CD4-positive, alpha-beta T cell (primary cell): ENCODE measurements at regions not wholly inside any gene's neighbourhood (a gene's known extent, or its start where the extent isn't known, plus 50 kb on each side); places are given as distances from the start of the nearest gene placed in this dataset.

Source experiments
- ATAC-seq: fragments of 200-7000 bp; cut with Tn5 transposase; one replicate; pipeline ENCODE4 v1.10.0; 2022; ENCODE audit warnings: mild to moderate bottlenecking; ENCODE audit not compliant: poor library complexity
- CTCF ChIA-PET: fragments of 350-600 bp; sonication (Branson Sonifier 250); formaldehyde crosslinking; loops from one replicate; lab custom pipeline; 2021; ENCODE audit warnings: antibody characterized with exemption, inconsistent platforms; lab: Charles Lee
- POLR2A ChIA-PET: fragments of 350-600 bp; sonication (Branson Sonifier 250); formaldehyde crosslinking; loops from one replicate; lab custom pipeline; 2021; ENCODE audit warnings: antibody characterized with exemption, inconsistent platforms; lab: Charles Lee
- DNase-seq, 14 experiments: peaks; one replicate each; pipeline ENCODE4 v3.0.0-alpha.2; 2013 to 2020; ENCODE audit warnings: mixed read lengths in 2 of 14
- H3K27ac ChIP-seq, 2 donors: one replicate each; pipeline versions ENCODE4 v1.5.1 to v1.7.0; 2013; ENCODE audit warnings: low read length in 2 of 2, low read depth in 1 of 2, mild to moderate bottlenecking in 1 of 2
- H3K27me3 ChIP-seq, 2 experiments: 1 replicate in 1 of 2; 2 replicates in 1 of 2; pipeline versions ENCODE4 v1.6.1 to v1.7.0; 2013; ENCODE audit warnings: low read length in 2 of 2, control low read depth in 1 of 2, mild to moderate bottlenecking in 1 of 2, moderate library complexity in 1 of 2; ENCODE audit not compliant: insufficient read depth in 2 of 2, control insufficient read depth in 1 of 2
- H3K36me3 ChIP-seq: one replicate; pipeline ENCODE4 v1.6.1; 2013; ENCODE audit warnings: low read length, control low read depth; ENCODE audit not compliant: insufficient read depth
- H3K4me1 ChIP-seq: one replicate; pipeline ENCODE4 v1.6.1; 2013; ENCODE audit warnings: low read length, control low read depth; ENCODE audit not compliant: insufficient read depth
- H3K4me3 ChIP-seq: one replicate; pipeline ENCODE4 v1.5.1; 2013; ENCODE audit warnings: mild to moderate bottlenecking, low read length, moderate library complexity
- H3K9me3 ChIP-seq, 2 experiments: 1 replicate in 1 of 2; 2 replicates in 1 of 2; pipeline versions ENCODE4 v1.6.1 to v1.7.0; 2013; ENCODE audit warnings: low read length in 2 of 2, mild to moderate bottlenecking in 2 of 2, control low read depth in 1 of 2, moderate library complexity in 1 of 2; ENCODE audit not compliant: control insufficient read depth in 1 of 2, insufficient read depth in 1 of 2
- H3K27ac Mint-ChIP-seq: one replicate; pipeline ENCODE4 v1.8.0; 2020; ENCODE audit warnings: mixed read lengths
- H3K27me3 Mint-ChIP-seq: one replicate; pipeline ENCODE4 v1.8.0; 2021; ENCODE audit warnings: mixed read lengths
- H3K36me3 Mint-ChIP-seq: one replicate; pipeline ENCODE4 v1.8.0; 2021; ENCODE audit warnings: low read depth, mixed read lengths
- H3K4me1 Mint-ChIP-seq: one replicate; pipeline ENCODE4 v1.8.0; 2021; ENCODE audit warnings: low read depth, mixed read lengths
- H3K4me3 Mint-ChIP-seq: one replicate; pipeline ENCODE4 v1.8.0; 2020; ENCODE audit warnings: mild to moderate bottlenecking, mixed read lengths
- H3K9me3 Mint-ChIP-seq: one replicate; pipeline ENCODE4 v1.8.0; 2020; ENCODE audit warnings: mixed read lengths
- intact Hi-C, 2 experiments: fragments of 100-400 bp; cut with DNase I in 1 of 2; cut with micrococcal nuclease in 1 of 2; formaldehyde crosslinking; loops; one replicate each; pipeline versions ENCODE4 v1.15.1 to v1.9.0; 2023 to 2025; cut with DNase I, micrococcal nuclease
- TF ChIP-seq, protein P1 (sequence below): fragments of 200-600 bp; IDR thresholded peaks from one replicate; pipeline ENCODE4 v1.8.0; 2022; ENCODE audit warnings: antibody characterized with exemption, mild to moderate bottlenecking

DNA sequence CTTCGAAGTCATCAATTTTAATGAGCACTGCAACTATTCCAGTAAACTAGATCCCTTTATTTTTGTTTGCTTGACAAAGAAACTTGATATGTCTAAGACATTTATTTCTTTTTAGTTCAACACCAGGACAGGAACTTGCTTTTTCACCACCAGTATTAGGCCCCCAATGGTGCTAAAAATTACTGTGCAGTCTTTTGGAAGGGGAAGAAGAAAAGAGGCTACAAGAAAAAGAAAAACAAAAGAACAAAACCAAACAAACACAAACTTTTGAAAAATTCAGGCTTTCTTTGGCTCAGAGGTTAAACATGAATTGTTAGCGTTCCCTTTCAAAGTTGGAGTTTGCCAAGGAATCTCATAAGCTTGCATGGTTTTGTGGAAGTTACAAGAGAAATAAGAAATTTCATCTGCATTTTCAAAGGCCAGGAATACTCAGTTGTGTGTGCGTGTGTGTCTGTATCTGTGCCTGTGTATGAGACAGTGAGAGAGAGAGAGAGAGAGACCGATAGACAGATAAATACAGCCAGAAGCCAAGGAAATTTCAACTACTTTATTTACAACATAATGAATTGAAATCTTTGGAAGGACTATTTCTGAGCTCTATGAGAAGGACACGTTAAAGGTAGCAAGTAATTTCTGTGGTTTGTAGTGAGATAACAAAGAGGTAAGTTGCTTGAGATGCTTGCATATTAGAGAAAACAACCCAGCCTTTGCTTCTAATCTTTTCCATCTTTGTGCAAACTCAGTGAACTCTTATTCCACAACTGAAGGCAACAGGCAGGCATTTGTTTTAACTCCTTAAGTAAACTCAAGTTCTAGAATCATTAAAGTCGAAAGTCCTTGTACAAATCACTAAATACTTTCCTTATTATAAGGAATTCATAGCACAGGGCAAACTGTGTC lies 171.0 kb upstream of the CITED2 start:
- CTCF ChIA-PET = interaction anchor here (1.2 kb wide), 1 partner anchor 11 kb away, joined by 5 read pairs; no protein-coding TSS in a partner anchor
- no peak overlapping the region for H3K4me3 Mint-ChIP-seq

DNA sequence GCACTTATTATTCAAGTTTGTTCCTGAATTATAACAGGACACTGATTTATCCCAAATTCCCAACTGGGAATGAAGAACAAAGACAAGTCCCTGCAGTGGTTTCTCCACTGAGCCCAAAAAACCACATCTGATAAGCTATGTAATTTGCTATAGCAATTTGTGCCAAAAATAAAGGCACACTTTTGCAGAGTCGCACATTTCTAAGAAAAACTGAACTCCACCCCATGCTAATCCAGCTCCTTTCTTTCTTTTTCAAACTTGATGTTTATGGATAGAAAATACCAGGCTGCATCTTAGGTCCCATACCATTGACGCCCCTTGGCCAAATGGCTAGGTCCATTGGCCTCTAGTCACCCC lies 170.2 kb upstream of the CITED2 start:
- Mint-ChIP-seq H3K4me3 (no peak overlapping the region), H3K36me3 (no peaks in the 10 kb centered on the region), H3K4me1 (peaks cover 19% of the 10 kb centered on the region), H3K27me3 (no peaks in the 10 kb centered on the region), H3K9me3 (no peaks in the 10 kb centered on the region), H3K27ac (no peak overlapping the region)
- ChIA-PET CTCF (interaction anchor here (1.2 kb wide), 1 partner anchor 12 kb away, joined by 5 read pairs; no protein-coding TSS in a partner anchor), POLR2A (no interaction called here)
- intact Hi-C loops = no loop called here
- H3K9me3 ChIP-seq = no peaks in the 10 kb centered on the region
- H3K27me3 ChIP-seq = no peaks in the 10 kb centered on the region
- TF ChIP-seq, protein P1, sequence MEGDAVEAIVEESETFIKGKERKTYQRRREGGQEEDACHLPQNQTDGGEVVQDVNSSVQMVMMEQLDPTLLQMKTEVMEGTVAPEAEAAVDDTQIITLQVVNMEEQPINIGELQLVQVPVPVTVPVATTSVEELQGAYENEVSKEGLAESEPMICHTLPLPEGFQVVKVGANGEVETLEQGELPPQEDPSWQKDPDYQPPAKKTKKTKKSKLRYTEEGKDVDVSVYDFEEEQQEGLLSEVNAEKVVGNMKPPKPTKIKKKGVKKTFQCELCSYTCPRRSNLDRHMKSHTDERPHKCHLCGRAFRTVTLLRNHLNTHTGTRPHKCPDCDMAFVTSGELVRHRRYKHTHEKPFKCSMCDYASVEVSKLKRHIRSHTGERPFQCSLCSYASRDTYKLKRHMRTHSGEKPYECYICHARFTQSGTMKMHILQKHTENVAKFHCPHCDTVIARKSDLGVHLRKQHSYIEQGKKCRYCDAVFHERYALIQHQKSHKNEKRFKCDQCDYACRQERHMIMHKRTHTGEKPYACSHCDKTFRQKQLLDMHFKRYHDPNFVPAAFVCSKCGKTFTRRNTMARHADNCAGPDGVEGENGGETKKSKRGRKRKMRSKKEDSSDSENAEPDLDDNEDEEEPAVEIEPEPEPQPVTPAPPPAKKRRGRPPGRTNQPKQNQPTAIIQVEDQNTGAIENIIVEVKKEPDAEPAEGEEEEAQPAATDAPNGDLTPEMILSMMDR = no peak
- H3K4me1 ChIP-seq = peaks cover 14% of the 10 kb centered on the region
- no peak for DNase-seq
- H3K36me3 ChIP-seq = no peaks in the 10 kb centered on the region
- no peak for ATAC-seq
- H3K27ac ChIP-seq = no peak overlapping the region
- H3K4me3 ChIP-seq = no peak overlapping the region

More for the DNA sequence above, 171.0 kb upstream of the CITED2 start:
- H3K4me1 ChIP-seq = peaks cover 7% of the 10 kb centered on the region
- H3K27ac ChIP-seq = no peak overlapping the region
- H3K27me3 ChIP-seq = no peaks in the 10 kb centered on the region
- no peak for DNase-seq
- no peaks in the 10 kb centered on the region for H3K36me3 Mint-ChIP-seq
- H3K4me1 Mint-ChIP-seq = peaks cover 11% of the 10 kb centered on the region
- H3K36me3 ChIP-seq = no peaks in the 10 kb centered on the region
- no peak for ATAC-seq
- intact Hi-C loops = no loop called here
- no peak overlapping the region for H3K4me3 ChIP-seq
- H3K27ac Mint-ChIP-seq = no peak overlapping the region
- TF ChIP-seq, protein P1 = no peak
- POLR2A ChIA-PET = interaction anchor here (1.0 kb wide), 1 partner anchor 170 kb away, joined by 3 read pairs; the partner anchor contains the start of gene CITED2
- no peaks in the 10 kb centered on the region for H3K9me3 ChIP-seq
- H3K27me3 Mint-ChIP-seq = no peaks in the 10 kb centered on the region
- H3K9me3 Mint-ChIP-seq = no peaks in the 10 kb centered on the region

DNA sequence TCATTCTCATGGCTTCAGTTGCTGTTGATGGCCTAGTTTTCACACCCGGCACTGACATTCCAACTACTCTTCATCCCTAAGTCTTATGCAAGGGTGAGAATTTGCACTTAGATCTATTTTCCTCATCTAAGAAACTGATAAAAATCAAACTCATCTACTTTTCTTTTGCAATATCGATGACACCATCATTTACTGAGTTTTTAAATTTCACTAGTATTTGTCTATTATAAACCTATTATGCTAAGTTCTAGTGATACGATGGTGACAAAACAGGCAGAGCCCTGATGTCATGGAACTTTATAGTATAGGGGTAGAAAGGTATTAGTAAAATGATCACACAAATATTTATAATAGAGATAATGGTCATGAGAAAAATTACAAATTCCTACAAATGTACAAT lies 167.9 kb upstream of the CITED2 start:
- Histone ChIP-seq H3K27ac (no peak overlapping the region), H3K4me3 (no peak overlapping the region), H3K36me3 (no peaks in the 10 kb centered on the region), H3K4me1 (peaks cover 16% of the 10 kb centered on the region), H3K9me3 (no peaks in the 10 kb centered on the region), H3K27me3 (no peaks in the 10 kb centered on the region)
- ATAC-seq (no peak), DNase-seq (no peak)
- H3K4me3 Mint-ChIP-seq = no peak overlapping the region
- CTCF ChIA-PET = no interaction called here
- intact Hi-C loops = no loop called here
- H3K4me1 Mint-ChIP-seq = peaks cover 27% of the 10 kb centered on the region
- no peak overlapping the region for H3K27ac Mint-ChIP-seq
- no peaks in the 10 kb centered on the region for H3K27me3 Mint-ChIP-seq
- TF ChIP-seq, protein P1 = no peak
- POLR2A ChIA-PET = no interaction called here
- no peaks in the 10 kb centered on the region for H3K9me3 Mint-ChIP-seq
- H3K36me3 Mint-ChIP-seq = no peaks in the 10 kb centered on the region
